HG03139 (cell line): ENCODE measurements at regions not wholly inside any gene's neighbourhood (a gene's known extent, or its start where the extent isn't known, plus 50 kb on each side); places are given as distances from the start of the nearest gene placed in this dataset.
"Not testable (repeated sequence)": the region's sequence is repeated elsewhere in the genome, so short reads cannot be mapped to it uniquely, and the experiment has no call there.

Source experiments
- ATAC-seq: cut with Tn5 transposase; IDR thresholded peaks from one replicate; pipeline ENCODE4 v1.9.1; 2021; ENCODE audit not compliant: unreplicated experiment

DNA sequence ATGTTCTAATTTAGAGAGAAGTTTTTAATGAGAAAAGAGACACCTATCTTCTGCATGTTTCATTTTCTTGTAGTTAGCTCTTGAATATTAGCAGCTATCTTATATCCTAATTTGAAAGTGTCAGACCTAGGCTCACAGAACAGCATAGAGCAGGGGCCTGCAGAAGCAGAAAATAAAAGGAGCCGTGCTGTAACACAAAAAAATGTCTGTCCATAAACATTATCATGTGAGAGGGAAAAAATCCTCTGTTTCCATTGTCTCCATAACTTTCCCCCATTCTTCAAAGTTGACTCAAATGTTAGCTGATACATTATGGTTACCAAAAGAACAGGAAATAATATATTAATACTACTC, 329.2 kb upstream of the EPHA5 start:
- no peak for ATAC-seq

DNA sequence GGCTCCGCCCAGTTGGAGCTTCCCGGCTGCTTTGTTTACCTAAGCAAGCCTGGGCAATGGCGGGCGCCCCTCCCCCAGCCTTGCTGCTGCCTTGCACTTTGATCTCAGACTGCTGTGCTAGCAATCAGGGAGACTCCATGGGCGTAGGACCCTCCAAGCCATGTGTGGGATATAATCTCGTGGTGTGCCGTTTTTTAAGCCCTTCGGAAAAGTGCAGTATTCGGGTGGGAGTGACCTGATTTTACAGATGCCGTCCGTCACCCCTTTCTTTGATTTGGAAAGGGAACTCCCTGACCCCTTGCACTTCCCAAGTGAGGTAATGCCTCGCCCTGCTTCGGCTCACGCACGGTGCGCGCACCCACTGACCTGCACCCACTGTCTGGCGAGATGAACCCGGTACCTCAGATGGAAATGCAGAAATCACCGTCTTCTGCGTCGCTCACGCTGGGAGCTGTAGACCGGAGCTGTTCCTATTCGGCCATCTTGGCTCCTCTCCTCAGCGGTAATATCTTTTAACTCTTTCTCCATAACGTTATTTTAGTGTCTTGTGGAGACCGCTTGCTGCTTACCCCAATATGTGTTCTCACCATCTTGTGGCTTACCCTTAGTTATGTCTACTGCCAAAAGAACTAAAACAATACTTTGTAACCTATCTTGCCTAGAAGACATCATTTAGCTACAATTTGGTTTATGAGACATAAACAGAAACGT, 328.7 kb upstream of the EPHA5 start:
- not testable (repeated sequence) for ATAC-seq

DNA sequence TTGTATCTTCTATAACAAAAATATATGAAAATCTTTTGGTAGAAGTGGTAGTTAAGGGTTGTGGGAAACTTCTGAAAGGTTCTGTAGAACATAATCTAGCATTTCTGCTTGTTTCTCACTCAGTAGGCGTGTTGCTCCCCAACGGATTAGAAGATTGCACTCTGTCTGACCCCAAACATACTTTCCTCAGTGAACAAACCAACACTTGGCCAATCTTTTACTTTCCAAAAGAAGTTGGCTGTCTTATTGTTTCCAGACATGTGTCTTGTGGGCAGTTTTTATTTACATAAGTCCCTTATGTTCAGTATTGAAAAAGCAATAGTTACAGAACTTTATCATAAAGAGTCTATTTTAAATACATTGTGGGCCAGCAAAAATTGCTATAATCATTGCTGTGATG, 312.8 kb upstream of the EPHA5 start:
- ATAC-seq, result no peak

- no peak for ATAC-seq
Observed at GRCh38 chr4:65976287-65976686, 306.0 kb upstream of the EPHA5 start.

- no peak for ATAC-seq
Observed at GRCh38 chr4:65973186-65973585, 302.9 kb upstream of the EPHA5 start.

GRCh38 chr4:65971686-65972085, 301.4 kb upstream of the EPHA5 start:
- no peak for ATAC-seq

- ATAC-seq, result no peak
Observed at GRCh38 chr4:65968831-65969558, 298.7 kb upstream of the EPHA5 start.

- no peak for ATAC-seq
Observed at GRCh38 chr4:65960751-65961150, 290.5 kb upstream of the EPHA5 start.

- no peak for ATAC-seq
Observed at GRCh38 chr4:65954416-65954815, 284.1 kb upstream of the EPHA5 start.

GRCh38 chr4:65951177-65951576, 280.9 kb upstream of the EPHA5 start:
- ATAC-seq, result no peak

GRCh38 chr4:65943076-65943475, 272.8 kb upstream of the EPHA5 start:
- ATAC-seq, result no peak

GRCh38 chr4:65924843-65925242, 254.6 kb upstream of the EPHA5 start:
- ATAC-seq, result no peak

DNA sequence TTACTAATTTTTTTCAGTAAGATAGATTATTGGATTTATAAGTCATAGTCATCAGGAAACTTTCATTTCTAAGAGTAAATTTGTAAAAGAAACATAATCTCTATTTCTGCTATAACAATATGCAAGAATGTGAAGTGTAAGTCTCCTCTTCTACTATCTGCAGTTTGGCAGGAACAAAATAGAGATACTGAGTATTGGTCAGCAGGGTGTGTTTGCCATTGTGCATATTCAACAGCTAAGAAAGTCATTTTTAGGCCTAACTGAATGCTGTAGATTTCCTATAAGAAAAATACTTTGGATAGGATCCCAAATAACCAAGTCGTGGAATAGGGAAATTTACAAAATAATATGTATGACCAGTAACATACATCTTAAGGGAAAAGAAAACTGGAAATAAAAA, 253.3 kb upstream of the EPHA5 start:
- ATAC-seq, result no peak

GRCh38 chr4:65921180-65921579, 250.9 kb upstream of the EPHA5 start:
- no peak for ATAC-seq

DNA sequence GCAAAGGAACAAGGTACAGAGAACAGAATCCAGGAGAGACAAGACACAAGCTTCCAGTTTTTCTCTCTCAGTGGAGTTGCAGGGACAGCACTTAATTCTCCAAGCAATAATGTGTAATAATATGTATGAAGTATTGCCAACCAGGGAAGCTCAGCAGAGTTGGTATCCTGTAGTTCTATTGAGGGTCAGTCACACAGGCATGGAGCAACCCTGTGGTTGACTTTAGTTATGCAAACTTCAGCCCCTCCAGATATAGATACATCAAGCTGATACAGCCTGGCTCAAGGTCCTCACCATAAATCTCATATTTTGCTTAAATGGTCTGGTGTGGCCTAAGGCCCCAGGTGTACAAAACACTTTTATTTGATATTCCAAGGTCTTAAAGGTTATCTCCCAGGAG, 248.6 kb upstream of the EPHA5 start:
- no peak for ATAC-seq

GRCh38 chr4:65918212-65918611, 247.9 kb upstream of the EPHA5 start:
- ATAC-seq, result no peak

DNA sequence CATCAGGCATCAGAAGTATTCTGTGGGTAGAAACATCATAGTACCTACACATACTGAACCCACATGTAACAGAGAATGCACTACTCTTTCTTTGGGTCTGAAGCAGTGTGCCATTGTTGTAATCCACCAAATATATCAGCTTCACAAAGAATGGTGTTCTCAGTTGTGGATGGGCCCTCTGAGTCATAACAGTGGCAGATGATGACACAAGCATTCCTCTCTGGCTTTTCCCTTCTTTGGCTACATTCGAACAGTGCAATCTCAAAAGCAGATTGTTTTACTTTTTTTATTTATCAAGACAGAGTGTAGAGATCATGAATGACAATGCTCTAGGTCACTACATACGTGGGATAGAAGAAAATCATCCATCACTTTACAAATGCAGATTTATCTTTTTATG, 247.2 kb upstream of the EPHA5 start:
- ATAC-seq, result no peak

DNA sequence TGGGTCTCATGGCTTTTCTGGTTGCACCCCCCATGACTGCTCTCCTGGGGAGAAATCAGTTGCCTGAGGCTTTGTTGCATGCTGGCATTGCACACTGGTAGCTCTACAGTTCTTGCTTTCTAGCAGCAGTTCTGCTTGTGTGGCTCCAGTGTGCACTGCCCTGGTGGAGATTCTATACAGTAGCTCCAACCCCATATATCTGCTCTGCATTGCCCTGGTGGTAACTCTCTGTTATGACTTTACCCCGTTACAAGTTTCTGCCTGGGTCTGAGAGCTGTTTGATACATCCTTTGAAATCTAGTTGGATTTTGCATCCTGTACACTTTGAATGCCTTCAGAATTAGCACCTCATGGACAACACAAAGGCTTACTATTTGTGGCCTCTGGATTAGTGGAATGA, 241.4 kb upstream of the EPHA5 start:
- no peak for ATAC-seq

DNA sequence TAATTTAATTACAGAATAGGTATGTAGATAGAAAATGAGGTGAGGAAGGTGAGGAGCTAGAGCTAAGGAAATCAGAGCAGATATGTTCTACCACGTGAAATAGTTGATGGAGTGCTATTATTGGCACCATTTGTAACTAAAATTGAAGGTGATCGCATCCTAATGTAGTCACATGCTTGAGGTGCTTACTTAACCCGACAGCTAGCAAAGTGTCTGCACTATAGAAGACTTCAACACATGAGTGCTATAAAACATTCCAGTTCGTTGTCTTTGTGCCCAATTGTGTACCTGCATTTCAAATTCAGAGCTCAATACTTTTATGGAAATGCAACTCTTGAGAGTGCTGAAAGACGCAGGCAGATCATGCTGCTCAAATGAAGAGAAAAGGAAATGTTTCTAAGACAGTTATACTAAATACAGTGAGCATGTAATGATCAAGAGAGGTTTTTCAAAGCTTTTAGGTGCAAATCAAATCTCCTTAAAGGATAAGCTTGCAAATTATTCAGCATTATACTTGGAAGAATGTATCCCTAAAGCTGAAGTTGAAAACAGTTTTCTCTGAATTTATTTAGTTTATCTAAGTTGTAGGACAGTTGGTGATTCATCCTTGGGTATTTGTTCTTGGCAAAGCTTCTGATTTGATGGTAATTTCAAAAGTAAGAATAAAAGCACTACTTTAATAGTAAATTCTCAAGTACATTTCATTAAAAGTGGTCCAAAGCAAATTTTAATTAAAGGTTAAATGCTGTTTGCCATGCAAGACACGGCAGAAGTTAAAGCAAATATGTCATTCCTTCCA, 223.9 kb upstream of the EPHA5 start:
- no peak for ATAC-seq

- ATAC-seq, result no peak
Observed at GRCh38 chr4:65893271-65893670, 223.0 kb upstream of the EPHA5 start.

GRCh38 chr4:65880594-65880993, 210.3 kb upstream of the EPHA5 start:
- ATAC-seq, result no peak
